22Rv1 (cell line): ENCODE measurements at regions not wholly inside any gene's neighbourhood (a gene's known extent, or its start where the extent isn't known, plus 50 kb on each side); places are given as distances from the start of the nearest gene placed in this dataset.

Experiments
- H3K27ac ChIP-seq: fragments of 450-650 bp; 2 replicates; pipeline ENCODE4 v1.5.1; 2017
- ZFX ChIP-seq: fragments of 450-650 bp; IDR thresholded peaks from 2 replicates; pipeline ENCODE4 v1.6.1; 2017; ENCODE audit warnings: antibody characterized with exemption, borderline replicate concordance
- TF ChIP-seq, protein P1 (sequence below): fragments of 450-650 bp; IDR thresholded peaks from 2 replicates; pipeline ENCODE4 v1.5.1; 2017; ENCODE audit warnings: mild to moderate bottlenecking

DNA sequence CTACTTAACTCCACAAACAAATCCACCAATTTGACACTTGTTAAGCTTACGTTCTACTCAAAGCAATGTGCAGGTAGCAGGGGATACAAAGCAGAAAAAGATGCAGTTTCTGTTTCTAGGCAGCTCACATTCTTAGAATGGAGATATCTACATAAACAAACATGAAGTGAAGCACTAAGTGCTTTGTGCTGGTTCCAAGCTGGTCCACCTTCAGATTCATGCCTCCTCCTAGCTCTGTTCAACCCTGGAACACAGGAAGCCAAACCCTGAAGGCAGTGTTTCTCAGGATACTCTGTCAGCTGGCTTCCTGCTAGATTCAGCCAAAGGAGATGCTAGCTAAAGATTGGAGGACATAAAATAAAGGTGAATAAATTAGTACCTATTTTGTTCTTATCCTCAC is 55.3 kb upstream of the NOL4 start:
- H3K27ac ChIP-seq = no peak overlapping the region
- TF ChIP-seq ZFX = no peak
- TF ChIP-seq, protein P1, sequence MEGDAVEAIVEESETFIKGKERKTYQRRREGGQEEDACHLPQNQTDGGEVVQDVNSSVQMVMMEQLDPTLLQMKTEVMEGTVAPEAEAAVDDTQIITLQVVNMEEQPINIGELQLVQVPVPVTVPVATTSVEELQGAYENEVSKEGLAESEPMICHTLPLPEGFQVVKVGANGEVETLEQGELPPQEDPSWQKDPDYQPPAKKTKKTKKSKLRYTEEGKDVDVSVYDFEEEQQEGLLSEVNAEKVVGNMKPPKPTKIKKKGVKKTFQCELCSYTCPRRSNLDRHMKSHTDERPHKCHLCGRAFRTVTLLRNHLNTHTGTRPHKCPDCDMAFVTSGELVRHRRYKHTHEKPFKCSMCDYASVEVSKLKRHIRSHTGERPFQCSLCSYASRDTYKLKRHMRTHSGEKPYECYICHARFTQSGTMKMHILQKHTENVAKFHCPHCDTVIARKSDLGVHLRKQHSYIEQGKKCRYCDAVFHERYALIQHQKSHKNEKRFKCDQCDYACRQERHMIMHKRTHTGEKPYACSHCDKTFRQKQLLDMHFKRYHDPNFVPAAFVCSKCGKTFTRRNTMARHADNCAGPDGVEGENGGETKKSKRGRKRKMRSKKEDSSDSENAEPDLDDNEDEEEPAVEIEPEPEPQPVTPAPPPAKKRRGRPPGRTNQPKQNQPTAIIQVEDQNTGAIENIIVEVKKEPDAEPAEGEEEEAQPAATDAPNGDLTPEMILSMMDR = no peak

DNA sequence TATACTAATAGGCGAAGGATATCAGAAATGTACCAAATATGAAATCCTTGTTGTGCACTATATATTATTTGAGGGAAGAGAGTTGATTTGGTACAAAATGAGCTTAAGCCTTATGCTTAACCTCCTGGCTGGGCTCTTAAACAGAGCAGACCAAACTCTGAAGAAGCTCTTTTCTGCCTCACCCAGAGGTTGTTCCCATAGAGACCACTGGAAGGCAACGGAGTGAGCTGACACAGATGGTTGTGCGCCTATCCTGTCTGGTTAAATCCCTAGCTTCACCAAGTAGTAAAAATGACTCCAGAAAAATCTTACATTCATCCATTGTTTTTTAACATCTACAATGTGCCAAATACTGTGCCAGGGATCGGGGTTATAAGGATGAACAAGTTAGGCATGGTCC is 55.9 kb upstream of the NOL4 start:
- H3K27ac ChIP-seq = no peak overlapping the region
- TF ChIP-seq ZFX = no peak
- TF ChIP-seq, protein P1 = no peak

DNA sequence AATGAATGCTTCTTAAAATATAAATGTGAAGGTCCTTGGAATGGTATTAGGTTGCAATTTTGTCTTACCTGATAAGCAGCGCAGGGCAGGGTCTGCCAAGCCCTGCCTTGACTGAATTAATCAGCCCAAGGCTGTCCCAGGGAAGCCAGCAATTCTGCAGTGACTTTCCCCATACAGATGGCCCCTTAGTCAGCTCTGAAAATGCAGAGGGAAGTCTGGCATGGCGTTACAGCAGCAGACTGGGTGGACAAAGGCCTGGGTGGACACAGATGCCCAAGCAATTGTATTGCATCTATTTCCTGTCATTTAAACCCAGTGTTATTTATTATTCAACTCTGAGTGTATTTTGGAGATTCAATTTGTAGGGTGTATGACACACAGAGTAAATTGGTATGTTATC is 56.6 kb upstream of the NOL4 start:
- H3K27ac ChIP-seq = no peak overlapping the region
- TF ChIP-seq ZFX = no peak
- TF ChIP-seq, protein P1 = no peak

DNA sequence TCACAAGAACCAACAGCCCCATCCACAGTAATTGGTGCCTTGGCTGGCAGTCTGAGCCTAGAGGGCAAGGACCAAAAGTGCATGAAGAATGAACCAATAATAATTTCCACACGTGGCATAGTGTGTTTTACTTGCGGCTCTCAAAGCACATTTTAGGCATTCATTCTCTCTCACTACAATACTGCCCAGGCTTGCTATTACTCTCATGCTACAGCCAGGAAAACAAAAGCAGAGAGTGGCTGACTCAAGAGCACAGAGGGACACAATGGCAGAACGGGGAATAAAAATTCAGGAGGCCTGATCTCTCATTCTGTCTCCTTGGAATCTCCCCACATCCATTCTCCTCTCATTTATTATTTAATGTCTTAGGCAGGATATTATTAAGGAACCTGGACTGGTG is 57.0 kb upstream of the NOL4 start:
- TF ChIP-seq, protein P1 = no peak
- no peak for TF ChIP-seq ZFX
- no peak overlapping the region for H3K27ac ChIP-seq

DNA sequence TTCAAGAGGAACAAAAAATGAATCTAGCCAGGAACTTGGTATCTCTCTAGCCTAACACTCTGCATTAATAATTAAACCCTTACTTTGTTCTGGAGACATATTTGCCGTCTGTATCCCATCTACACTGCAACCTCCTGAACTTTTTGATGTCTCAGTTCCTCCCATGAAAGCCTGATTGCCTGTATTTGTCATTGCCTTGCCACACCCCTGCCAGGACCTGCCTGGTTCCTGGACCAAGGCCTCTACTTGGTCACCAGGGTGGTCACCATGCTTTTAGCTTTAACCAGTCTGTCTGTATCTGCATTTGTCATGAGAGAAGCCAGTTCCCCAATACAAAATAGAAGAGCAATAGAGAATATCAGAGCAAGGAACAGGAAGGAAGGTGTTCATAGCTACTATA is 58.8 kb upstream of the NOL4 start:
- no peak for TF ChIP-seq ZFX
- TF ChIP-seq, protein P1 = no peak
- no peak overlapping the region for H3K27ac ChIP-seq

DNA sequence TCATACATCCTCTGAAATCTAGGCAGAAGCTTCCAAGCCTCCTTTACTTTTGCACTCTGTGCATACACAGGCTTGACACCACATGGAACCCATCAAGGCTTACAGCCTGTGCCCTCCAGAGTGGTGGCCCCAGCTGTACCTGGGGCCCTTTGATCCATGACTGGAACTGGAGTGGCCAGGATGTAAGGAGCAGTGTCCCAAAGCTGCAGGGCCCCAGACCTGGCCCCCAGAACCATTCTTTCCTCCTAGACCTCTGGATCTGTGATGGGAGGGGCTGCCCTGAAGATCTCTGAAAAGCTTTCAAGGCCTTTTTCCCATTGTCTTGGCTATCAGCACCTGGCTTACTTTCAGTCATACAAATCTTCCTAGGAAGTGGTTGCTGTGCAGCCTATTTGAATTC is 63.1 kb upstream of the NOL4 start:
- TF ChIP-seq, protein P1 = no peak
- no peak for TF ChIP-seq ZFX
- H3K27ac ChIP-seq = no peak overlapping the region

DNA sequence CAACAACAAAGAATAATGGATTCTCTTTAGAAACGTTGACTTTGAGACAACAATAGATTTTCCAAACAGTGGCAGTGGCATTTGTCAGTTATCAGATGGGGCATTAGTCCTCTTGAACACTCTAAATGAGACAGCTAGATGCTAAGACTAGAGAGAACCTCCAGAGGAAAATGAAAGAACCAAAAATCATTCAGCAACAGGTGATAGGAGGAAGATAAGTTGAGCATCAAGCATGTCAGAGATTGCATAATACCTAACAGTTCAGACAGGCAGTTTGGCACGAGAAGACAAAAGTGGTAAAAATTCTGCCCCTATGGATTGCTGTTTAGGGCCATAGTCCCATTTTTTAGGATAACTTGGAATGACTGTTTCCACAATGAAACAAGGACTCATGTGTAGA is 67.9 kb upstream of the NOL4 start:
- no peak overlapping the region for H3K27ac ChIP-seq
- TF ChIP-seq ZFX = no peak
- TF ChIP-seq, protein P1 = no peak
